ENCODE measurements at regions not wholly inside any gene's neighbourhood (a gene's known extent, or its start where the extent isn't known, plus 50 kb on each side); places are given as distances from the start of the nearest gene placed in this dataset.
"Not testable (repeated sequence)": the region's sequence is repeated elsewhere in the genome, so short reads cannot be mapped to it uniquely, and the experiment has no call there.

DNA sequence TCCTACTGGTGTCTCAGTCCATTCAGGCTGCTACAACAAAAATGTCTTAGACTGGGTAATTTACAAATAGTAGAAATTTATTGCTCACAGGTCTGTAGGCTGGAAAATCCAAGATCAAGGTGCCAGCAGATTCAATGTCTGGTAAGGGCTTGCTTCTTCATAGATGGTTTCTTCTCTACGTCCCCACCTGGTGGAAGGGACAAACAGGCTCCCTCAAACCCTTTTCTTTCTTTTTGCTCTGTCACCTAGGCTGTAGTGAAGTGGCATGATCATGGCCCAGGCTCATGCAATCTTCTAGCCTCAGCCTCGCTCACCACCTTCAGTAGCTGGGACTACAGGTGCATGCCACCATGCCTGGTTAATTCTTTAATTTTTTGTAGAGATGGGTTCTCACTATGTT is 106.8 kb upstream of the RPH3A start:
- Mint-ChIP-seq H3K9me3 (no peaks in the 10 kb centered on the region), H3K27me3 (peaks cover 15% of the 10 kb centered on the region), H3K36me3 (no peaks in the 10 kb centered on the region), H3K4me1 (ENCODE audit: low read depth) (no peaks in the 10 kb centered on the region), H3K4me3 (no peak overlapping the region), H3K27ac (no peak overlapping the region)
- POLR2A ChIA-PET: no interaction called here
- intact Hi-C loops (cut with micrococcal nuclease): no loop called here
- no peak for DNase-seq
- CTCF ChIA-PET: no interaction called here

DNA sequence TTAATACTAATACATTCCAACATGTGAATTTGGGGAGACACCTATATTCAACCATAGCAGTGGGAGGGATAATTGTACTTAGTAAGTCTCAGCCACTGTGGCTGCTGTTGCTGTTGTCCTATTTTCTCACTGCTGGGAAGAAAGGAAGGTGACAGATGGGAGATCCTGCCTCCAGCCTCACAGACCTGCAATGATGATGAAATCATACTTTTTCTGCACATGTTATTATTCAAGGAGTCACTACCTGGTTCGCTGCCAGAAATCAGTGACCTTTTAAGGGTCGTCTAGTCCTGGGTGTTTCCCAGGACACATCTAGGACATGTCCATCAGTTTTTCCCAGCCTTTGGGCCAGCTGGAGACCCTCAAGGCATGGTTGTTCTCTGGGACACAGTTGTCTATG is 106.2 kb upstream of the RPH3A start:
- intact Hi-C loops (cut with micrococcal nuclease): no loop called here
- POLR2A ChIA-PET: no interaction called here
- DNase-seq: no peak
- Mint-ChIP-seq H3K36me3 (no peaks in the 10 kb centered on the region), H3K4me3 (no peak overlapping the region), H3K27ac (no peak overlapping the region), H3K4me1 (ENCODE audit: low read depth) (no peaks in the 10 kb centered on the region), H3K9me3 (no peaks in the 10 kb centered on the region), H3K27me3 (peaks cover 14% of the 10 kb centered on the region)
- CTCF ChIA-PET: no interaction called here

DNA sequence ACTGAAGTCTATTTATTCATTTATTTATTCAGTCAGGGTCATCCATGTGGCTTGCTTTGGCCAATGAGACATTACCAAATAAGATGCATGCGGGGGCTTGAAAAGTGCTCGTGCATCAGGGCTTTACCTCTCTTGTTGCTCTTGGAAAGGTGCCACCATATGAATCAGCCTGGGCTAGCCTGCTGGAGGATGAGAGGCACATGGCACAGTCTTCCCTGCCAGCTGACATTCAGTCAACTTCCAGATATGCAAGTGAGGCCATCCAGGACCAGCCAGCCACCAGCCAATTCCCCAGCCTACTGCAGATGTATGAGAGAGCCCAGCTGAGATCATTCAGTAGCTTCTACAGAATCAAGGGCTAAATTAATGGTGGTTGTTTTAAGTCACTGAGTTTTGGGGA is 105.2 kb upstream of the RPH3A start:
- Mint-ChIP-seq H3K4me3 (no peak overlapping the region), H3K9me3 (no peaks in the 10 kb centered on the region), H3K36me3 (no peaks in the 10 kb centered on the region), H3K27me3 (peaks cover 13% of the 10 kb centered on the region), H3K4me1 (ENCODE audit: low read depth) (no peaks in the 10 kb centered on the region), H3K27ac (no peak overlapping the region)
- no peak for DNase-seq
- ChIA-PET POLR2A (no interaction called here), CTCF (no interaction called here)
- intact Hi-C loops (cut with micrococcal nuclease): no loop called here

DNA sequence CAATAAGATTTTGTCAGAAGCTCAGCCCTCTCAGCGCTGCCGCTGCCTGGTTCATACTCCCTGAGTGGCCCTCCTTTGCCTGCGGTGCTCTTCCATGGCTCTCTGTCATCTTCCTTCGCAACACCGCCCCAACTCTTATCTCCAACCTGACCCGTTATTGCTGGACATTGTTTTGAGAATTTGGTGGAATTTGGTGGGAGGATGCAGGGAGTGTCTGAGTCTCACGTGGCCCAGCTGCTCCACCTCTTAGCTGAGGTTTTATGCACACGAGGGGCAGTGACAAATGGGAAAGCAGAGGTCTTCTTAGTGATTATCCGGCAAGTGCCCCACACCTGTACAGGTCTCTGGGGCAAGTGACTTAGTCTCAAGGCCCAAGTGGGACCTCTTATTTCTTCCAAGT is 97.5 kb upstream of the RPH3A start:
- peaks cover 6% of the 10 kb centered on the region for H3K27me3 Mint-ChIP-seq
- CTCF ChIA-PET: no interaction called here
- H3K27ac Mint-ChIP-seq: no peak overlapping the region
- POLR2A ChIA-PET: no interaction called here
- no peak for DNase-seq
- intact Hi-C loops (cut with micrococcal nuclease): no loop called here
- H3K9me3 Mint-ChIP-seq: no peaks in the 10 kb centered on the region
- no peaks in the 10 kb centered on the region for H3K4me1 Mint-ChIP-seq (ENCODE audit: low read depth)
- no peak overlapping the region for H3K4me3 Mint-ChIP-seq
- no peaks in the 10 kb centered on the region for H3K36me3 Mint-ChIP-seq

GRCh38 chr12:112697441-112697840 is 94.1 kb upstream of the RPH3A start:
- H3K9me3 Mint-ChIP-seq; CTCF ChIA-PET; intact Hi-C loops (cut with micrococcal nuclease); DNase-seq; H3K27ac Mint-ChIP-seq; H3K4me3 Mint-ChIP-seq; H3K36me3 Mint-ChIP-seq; H3K4me1 Mint-ChIP-seq (ENCODE audit: low read depth); POLR2A ChIA-PET: not testable (repeated sequence)
- peaks cover 11% of the 10 kb centered on the region for H3K27me3 Mint-ChIP-seq

DNA sequence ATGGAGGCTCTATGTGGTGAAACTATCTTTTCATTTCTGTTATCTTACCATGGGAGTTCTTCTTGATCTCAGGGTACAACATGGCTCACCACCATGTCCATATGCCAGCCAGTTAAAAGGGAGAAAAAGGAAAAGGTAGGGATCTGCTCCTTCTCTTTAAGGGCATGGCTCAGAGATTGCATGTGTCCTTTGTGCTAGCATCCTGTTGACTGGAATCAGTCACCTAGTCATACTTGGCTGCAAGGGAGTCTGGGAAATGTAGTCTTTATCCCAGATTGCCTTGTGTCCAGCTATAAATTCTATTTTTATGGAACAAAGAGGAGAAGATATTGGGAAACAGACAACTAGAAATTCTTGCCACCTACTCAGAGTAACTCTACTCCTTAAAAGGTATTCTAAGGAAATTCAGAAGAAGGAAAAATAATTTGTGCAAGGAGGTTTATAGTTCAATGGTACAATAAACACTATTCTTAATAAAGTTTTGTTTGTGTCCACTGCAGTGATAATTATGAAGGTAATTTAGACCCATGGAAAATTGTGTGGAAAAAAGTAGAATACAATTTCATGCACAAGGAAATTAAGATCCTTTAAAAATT is 86.4 kb upstream of the RPH3A start:
- POLR2A ChIA-PET: no interaction called here
- no peak for DNase-seq
- H3K9me3 Mint-ChIP-seq: no peaks in the 10 kb centered on the region
- H3K27ac Mint-ChIP-seq: no peak overlapping the region
- H3K4me3 Mint-ChIP-seq: no peak overlapping the region
- peaks cover 13% of the 10 kb centered on the region for H3K27me3 Mint-ChIP-seq
- no peaks in the 10 kb centered on the region for H3K36me3 Mint-ChIP-seq
- H3K4me1 Mint-ChIP-seq (ENCODE audit: low read depth): no peaks in the 10 kb centered on the region
- CTCF ChIA-PET: no interaction called here
- intact Hi-C loops (cut with micrococcal nuclease): no loop called here

GRCh38 chr12:112710414-112710813 is 81.1 kb upstream of the RPH3A start:
- Mint-ChIP-seq H3K4me3 (no peak overlapping the region), H3K4me1 (ENCODE audit: low read depth) (no peaks in the 10 kb centered on the region), H3K27ac (no peak overlapping the region), H3K9me3 (no peaks in the 10 kb centered on the region), H3K27me3 (peaks cover 3% of the 10 kb centered on the region), H3K36me3 (no peaks in the 10 kb centered on the region)
- ChIA-PET POLR2A (no interaction called here), CTCF (no interaction called here)
- DNase-seq: no peak
- intact Hi-C loops (cut with micrococcal nuclease): no loop called here

GRCh38 chr12:112711026-112711425 is 80.5 kb upstream of the RPH3A start:
- Mint-ChIP-seq H3K36me3 (no peaks in the 10 kb centered on the region), H3K4me3 (no peak overlapping the region), H3K4me1 (ENCODE audit: low read depth) (no peaks in the 10 kb centered on the region), H3K27me3 (peaks cover 3% of the 10 kb centered on the region), H3K27ac (no peak overlapping the region), H3K9me3 (no peaks in the 10 kb centered on the region)
- no peak for DNase-seq
- intact Hi-C loops (cut with micrococcal nuclease): no loop called here
- ChIA-PET CTCF (no interaction called here), POLR2A (no interaction called here)

DNA sequence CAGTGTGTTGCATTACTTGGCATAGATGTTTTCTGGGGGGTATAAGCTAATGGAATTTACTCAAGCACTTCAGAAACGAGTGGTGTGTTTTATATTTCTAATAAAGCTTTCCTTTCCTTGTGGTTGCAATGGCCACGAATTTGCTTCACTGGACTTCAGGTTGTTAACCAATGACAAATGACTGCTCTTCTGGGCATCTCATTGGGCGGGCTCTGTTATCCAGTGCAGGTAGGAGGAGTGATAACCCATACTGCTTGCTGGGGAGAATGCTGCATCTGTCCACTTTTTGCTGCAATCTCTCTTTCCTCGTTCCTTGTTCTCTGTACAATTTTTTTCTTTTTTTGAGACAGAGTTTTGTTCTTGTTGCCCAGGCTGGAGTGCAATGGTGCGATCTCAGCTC is 80.0 kb upstream of the RPH3A start:
- ChIA-PET POLR2A (no interaction called here), CTCF (no interaction called here)
- no peak for DNase-seq
- Mint-ChIP-seq H3K4me3 (no peak overlapping the region), H3K27ac (no peak overlapping the region), H3K36me3 (no peaks in the 10 kb centered on the region), H3K27me3 (peaks cover 3% of the 10 kb centered on the region), H3K9me3 (no peaks in the 10 kb centered on the region), H3K4me1 (ENCODE audit: low read depth) (no peaks in the 10 kb centered on the region)
- intact Hi-C loops (cut with micrococcal nuclease): no loop called here

DNA sequence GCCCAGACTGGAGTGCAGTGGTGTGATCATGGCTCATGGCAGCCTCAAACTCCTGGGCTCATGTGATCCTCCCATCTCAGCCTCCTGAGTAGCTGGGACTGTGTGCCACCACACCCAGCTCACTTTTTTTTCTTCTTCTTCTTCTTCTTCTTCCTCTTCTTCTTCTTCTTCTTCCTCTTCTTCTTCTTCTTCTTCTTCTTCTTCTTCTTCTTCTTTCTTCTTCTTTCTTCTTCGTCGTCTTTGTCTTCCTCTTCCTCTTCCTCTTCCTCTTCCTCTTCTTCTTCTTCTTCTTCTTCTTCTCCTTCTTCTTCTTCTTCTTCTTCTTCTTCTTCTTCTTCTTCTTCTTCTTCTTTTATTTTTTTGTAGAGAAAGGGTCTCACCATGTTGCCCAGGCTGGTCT is 78.8 kb upstream of the RPH3A start:
- H3K27ac Mint-ChIP-seq; intact Hi-C loops (cut with micrococcal nuclease); CTCF ChIA-PET; H3K9me3 Mint-ChIP-seq; H3K4me1 Mint-ChIP-seq (ENCODE audit: low read depth); H3K27me3 Mint-ChIP-seq; H3K4me3 Mint-ChIP-seq; H3K36me3 Mint-ChIP-seq; POLR2A ChIA-PET; DNase-seq: not testable (repeated sequence)

- intact Hi-C loops (cut with micrococcal nuclease): no loop called here
- DNase-seq: no peak
- no peaks in the 10 kb centered on the region for H3K4me1 Mint-ChIP-seq (ENCODE audit: low read depth)
- H3K36me3 Mint-ChIP-seq: no peaks in the 10 kb centered on the region
- no peaks in the 10 kb centered on the region for H3K9me3 Mint-ChIP-seq
- POLR2A ChIA-PET: no interaction called here
- H3K27ac Mint-ChIP-seq: no peak overlapping the region
- CTCF ChIA-PET: no interaction called here
- no peak overlapping the region for H3K4me3 Mint-ChIP-seq
- H3K27me3 Mint-ChIP-seq: no peaks in the 10 kb centered on the region
Observed at GRCh38 chr12:112713471-112713870, 78.1 kb upstream of the RPH3A start.

- Mint-ChIP-seq H3K4me1 (ENCODE audit: low read depth) (no peaks in the 10 kb centered on the region), H3K36me3 (no peaks in the 10 kb centered on the region), H3K4me3 (no peak overlapping the region), H3K9me3 (no peaks in the 10 kb centered on the region), H3K27ac (no peak overlapping the region), H3K27me3 (no peaks in the 10 kb centered on the region)
- ChIA-PET POLR2A (no interaction called here), CTCF (no interaction called here)
- intact Hi-C loops (cut with micrococcal nuclease): no loop called here
- no peak for DNase-seq
Observed at GRCh38 chr12:112714166-112714710, 77.3 kb upstream of the RPH3A start.

GRCh38 chr12:112716099-112717093 is 75.2 kb upstream of the RPH3A start:
- intact Hi-C loops (cut with micrococcal nuclease): no loop called here
- DNase-seq: no peak

More at GRCh38 chr12:112716099-112717093, 75.2 kb upstream of the RPH3A start:
- ChIA-PET CTCF (no interaction called here), POLR2A (no interaction called here)
- Mint-ChIP-seq H3K27me3 (peaks cover 7% of the 10 kb centered on the region), H3K4me3 (no peak overlapping the region), H3K4me1 (ENCODE audit: low read depth) (no peaks in the 10 kb centered on the region), H3K9me3 (peaks cover 4% of the 10 kb centered on the region), H3K27ac (no peak overlapping the region), H3K36me3 (no peaks in the 10 kb centered on the region)
